ENCODE measurements at regions not wholly inside any gene's neighbourhood (a gene's known extent, or its start where the extent isn't known, plus 50 kb on each side); places are given as distances from the start of the nearest gene placed in this dataset.

DNA sequence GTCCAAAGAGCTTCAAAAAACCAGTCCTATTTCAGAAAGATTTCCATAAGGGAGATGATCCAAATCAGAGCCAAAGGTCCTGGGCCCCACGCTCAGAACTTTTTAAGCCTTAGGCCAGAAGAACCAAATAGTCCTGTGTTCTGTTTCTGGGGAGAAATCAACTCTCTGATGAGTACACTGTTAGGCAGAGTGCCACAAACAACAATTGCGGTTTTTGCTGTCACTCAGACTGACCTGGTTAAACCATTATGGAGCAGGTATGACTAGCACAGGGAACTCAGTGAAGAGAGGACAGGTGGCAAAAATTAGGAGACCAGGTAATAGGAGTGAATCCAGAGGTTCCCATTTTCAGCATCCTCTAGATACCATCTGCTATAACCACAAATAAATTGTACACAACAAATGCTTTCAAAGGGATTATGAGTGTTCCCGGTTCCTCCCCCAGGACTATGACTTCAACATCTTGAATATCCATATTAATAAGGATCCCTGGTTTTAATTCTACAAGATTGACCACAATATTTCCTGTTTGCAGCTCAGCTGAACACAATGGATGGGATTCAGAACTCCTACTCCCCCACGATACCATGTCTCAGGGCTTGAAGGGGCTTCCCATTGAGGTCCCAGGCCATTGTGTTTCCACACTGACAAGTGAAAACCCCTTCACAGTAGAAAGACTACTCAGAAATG, 52.1 kb upstream of the FREM1 start:
- no peak for DNase-seq (ENCODE audit: low read depth, low spot score)
- Histone ChIP-seq H4K20me1 (ENCODE audit: control insufficient read depth, extremely low read depth, insufficient read depth, low read length) (no peaks in the 10 kb centered on the region), H3K36me3 (ENCODE audit: control insufficient read depth in 2 of 2, extremely low read depth in 1 of 2, insufficient read depth in 2 of 2, low read length in 2 of 2) (no peaks in the 10 kb centered on the region), H3K4me2 (ENCODE audit: control insufficient read depth, extremely low read depth, insufficient read depth, low read depth, low read length) (no peak overlapping the region), H3K27ac (ENCODE audit: control insufficient read depth, insufficient read depth, low read length) (no peak overlapping the region), H3K9me3 (ENCODE audit: control insufficient read depth, low read depth, low read length) (no peaks in the 10 kb centered on the region), H3K4me1 (ENCODE audit: control insufficient read depth, extremely low read depth, insufficient read depth, low read length) (no peaks in the 10 kb centered on the region), H3K4me3 (ENCODE audit: control insufficient read depth in 2 of 3, extremely low read depth in 1 of 3, insufficient read depth in 2 of 3, low read depth in 1 of 3, low read length in 3 of 3) (no peak overlapping the region), H3K27me3 (ENCODE audit: control insufficient read depth, extremely low read depth, insufficient read depth, low read length) (no peaks in the 10 kb centered on the region), H3K9me1 (ENCODE audit: control insufficient read depth, extremely low read depth, insufficient read depth, low read length) (no peaks in the 10 kb centered on the region), H3K79me2 (ENCODE audit: control insufficient read depth, insufficient read depth, low read length) (no peaks in the 10 kb centered on the region), H2AFZ (ENCODE audit: control insufficient read depth, low read length) (no peak overlapping the region), H3K9ac (ENCODE audit: control insufficient read depth, extremely low read depth, insufficient read depth, low read length) (no peak overlapping the region)
- dilution Hi-C loops (cut with MboI; ENCODE audit: extremely low pct_ligation_motif_present, low sequenced_read_pairs) = no loop called here
- TF ChIP-seq EZH2 (IDR thresholded peaks at IDR 0.05; ENCODE audit: low read length) = no peak
- TF ChIP-seq, protein P1, sequence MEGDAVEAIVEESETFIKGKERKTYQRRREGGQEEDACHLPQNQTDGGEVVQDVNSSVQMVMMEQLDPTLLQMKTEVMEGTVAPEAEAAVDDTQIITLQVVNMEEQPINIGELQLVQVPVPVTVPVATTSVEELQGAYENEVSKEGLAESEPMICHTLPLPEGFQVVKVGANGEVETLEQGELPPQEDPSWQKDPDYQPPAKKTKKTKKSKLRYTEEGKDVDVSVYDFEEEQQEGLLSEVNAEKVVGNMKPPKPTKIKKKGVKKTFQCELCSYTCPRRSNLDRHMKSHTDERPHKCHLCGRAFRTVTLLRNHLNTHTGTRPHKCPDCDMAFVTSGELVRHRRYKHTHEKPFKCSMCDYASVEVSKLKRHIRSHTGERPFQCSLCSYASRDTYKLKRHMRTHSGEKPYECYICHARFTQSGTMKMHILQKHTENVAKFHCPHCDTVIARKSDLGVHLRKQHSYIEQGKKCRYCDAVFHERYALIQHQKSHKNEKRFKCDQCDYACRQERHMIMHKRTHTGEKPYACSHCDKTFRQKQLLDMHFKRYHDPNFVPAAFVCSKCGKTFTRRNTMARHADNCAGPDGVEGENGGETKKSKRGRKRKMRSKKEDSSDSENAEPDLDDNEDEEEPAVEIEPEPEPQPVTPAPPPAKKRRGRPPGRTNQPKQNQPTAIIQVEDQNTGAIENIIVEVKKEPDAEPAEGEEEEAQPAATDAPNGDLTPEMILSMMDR (optimal IDR thresholded peaks at IDR 0.05 in 1 of 3, IDR thresholded peaks at IDR 0.05 in 1 of 3, conservative IDR thresholded peaks at IDR 0.05 in 1 of 3; ENCODE audit: extremely low read depth in 1 of 3, insufficient read depth in 2 of 3, low read length in 3 of 3) = no peak
- no peak for FAIRE-seq

DNA sequence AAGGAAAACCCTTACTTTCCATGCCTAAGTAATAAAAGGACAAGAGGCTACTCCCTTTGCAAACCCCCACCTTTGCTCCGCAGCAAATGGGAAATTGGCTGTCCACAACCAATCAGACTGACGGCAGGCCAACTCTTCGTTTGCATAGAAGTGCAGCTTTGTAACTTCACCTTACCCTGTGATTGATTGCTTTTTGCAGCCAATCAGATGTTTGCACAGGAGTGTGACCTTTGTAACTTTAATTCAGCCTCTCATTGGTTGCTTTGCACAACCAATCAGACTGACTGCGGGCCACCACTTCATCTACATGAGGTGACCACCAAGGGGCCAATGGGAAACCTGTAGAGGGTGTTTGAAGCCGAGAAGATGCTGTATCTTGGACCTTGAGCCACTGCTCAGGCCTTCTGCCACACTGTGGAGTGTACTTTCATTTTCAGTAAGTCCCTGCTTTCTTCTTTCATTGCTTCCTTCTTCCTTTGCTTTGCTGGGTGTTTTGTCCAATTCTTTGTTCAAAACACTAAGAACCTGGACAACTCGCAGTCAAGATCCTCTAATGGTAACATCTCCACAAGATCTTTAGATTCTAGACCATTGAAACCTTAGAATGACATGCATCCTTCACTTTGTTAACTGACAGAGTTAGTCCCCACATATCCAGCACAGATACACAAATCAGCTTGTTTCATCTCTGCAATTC, 51.3 kb upstream of the FREM1 start:
- H3K9me1 ChIP-seq (ENCODE audit: control insufficient read depth, extremely low read depth, insufficient read depth, low read length) = no peaks in the 10 kb centered on the region
- H3K4me3 ChIP-seq (ENCODE audit: control insufficient read depth in 2 of 3, extremely low read depth in 1 of 3, insufficient read depth in 2 of 3, low read depth in 1 of 3, low read length in 3 of 3) = no peak overlapping the region
- dilution Hi-C loops (cut with MboI; ENCODE audit: extremely low pct_ligation_motif_present, low sequenced_read_pairs) = no loop called here
- no peak overlapping the region for H3K27ac ChIP-seq (ENCODE audit: control insufficient read depth, insufficient read depth, low read length)
- no peak for TF ChIP-seq EZH2 (IDR thresholded peaks at IDR 0.05; ENCODE audit: low read length)
- TF ChIP-seq, protein P1 (optimal IDR thresholded peaks at IDR 0.05 in 1 of 3, IDR thresholded peaks at IDR 0.05 in 1 of 3, conservative IDR thresholded peaks at IDR 0.05 in 1 of 3; ENCODE audit: extremely low read depth in 1 of 3, insufficient read depth in 2 of 3, low read length in 3 of 3) = no peak
- no peaks in the 10 kb centered on the region for H3K27me3 ChIP-seq (ENCODE audit: control insufficient read depth, extremely low read depth, insufficient read depth, low read length)
- H3K79me2 ChIP-seq (ENCODE audit: control insufficient read depth, insufficient read depth, low read length) = no peaks in the 10 kb centered on the region
- H3K4me1 ChIP-seq (ENCODE audit: control insufficient read depth, extremely low read depth, insufficient read depth, low read length) = no peaks in the 10 kb centered on the region
- no peaks in the 10 kb centered on the region for H3K36me3 ChIP-seq (ENCODE audit: control insufficient read depth in 2 of 2, extremely low read depth in 1 of 2, insufficient read depth in 2 of 2, low read length in 2 of 2)
- no peak overlapping the region for H3K4me2 ChIP-seq (ENCODE audit: control insufficient read depth, extremely low read depth, insufficient read depth, low read depth, low read length)
- FAIRE-seq (no peak), DNase-seq (ENCODE audit: low read depth, low spot score) (no peak)
- no peaks in the 10 kb centered on the region for H4K20me1 ChIP-seq (ENCODE audit: control insufficient read depth, extremely low read depth, insufficient read depth, low read length)
- H3K9me3 ChIP-seq (ENCODE audit: control insufficient read depth, low read depth, low read length) = no peaks in the 10 kb centered on the region
- no peak overlapping the region for H2AFZ ChIP-seq (ENCODE audit: control insufficient read depth, low read length)
- H3K9ac ChIP-seq (ENCODE audit: control insufficient read depth, extremely low read depth, insufficient read depth, low read length) = no peak overlapping the region
